Right lobe of liver (tissue), 6 donors: ENCODE measurements at regions not wholly inside any gene's neighbourhood (a gene's known extent, or its start where the extent isn't known, plus 50 kb on each side); places are given as distances from the start of the nearest gene placed in this dataset.

Experiments used
- ATAC-seq, 4 donors: fragments of 200-7000 bp; cut with Tn5 transposase; one replicate each; pipeline ENCODE4 v1.9.1; 2020; ENCODE audit warnings: mild to moderate bottlenecking in 4 of 4, moderate library complexity in 4 of 4
- DNase-seq, 3 donors: peaks; one replicate each; pipeline ENCODE4 v3.0.0-alpha.2; 2020
- H3K27ac ChIP-seq, 3 donors: fragments of 200-600 bp; one replicate each; pipeline ENCODE4 v1.8.0; 2022
- H3K27me3 ChIP-seq, 2 donors: fragments of 200-600 bp; one replicate each; pipeline ENCODE4 v1.8.0; 2022
- H3K36me3 ChIP-seq, 4 donors: fragments of 200-600 bp; sonication (generic) in 1 of 4; one replicate each; pipeline versions ENCODE4 v1.5.1 to v1.8.0; 2017 to 2022; ENCODE audit warnings: control low read depth in 1 of 4
- H3K4me1 ChIP-seq, 4 donors: fragments of 200-600 bp; sonication (generic) in 1 of 4; one replicate each; pipeline versions ENCODE4 v1.5.1 to v1.8.0; 2017 to 2022; ENCODE audit warnings: control low read depth in 1 of 4
- H3K4me3 ChIP-seq, 3 donors: fragments of 200-600 bp; one replicate each; pipeline ENCODE4 v1.8.0; 2022
- H3K9me3 ChIP-seq, 4 donors: fragments of 200-600 bp; sonication (generic) in 1 of 4; one replicate each; pipeline versions ENCODE4 v1.5.1 to v1.8.0; 2017 to 2022; ENCODE audit warnings: control low read depth in 1 of 4
- CTCF ChIP-seq, 4 donors: fragments of 200-600 bp in 3 of 4; fragments of 450-650 bp in 1 of 4; IDR thresholded peaks; one replicate each; pipeline versions ENCODE4 v1.5.1 to v1.8.0; 2016 to 2022; ENCODE audit warnings: antibody characterized with exemption in 4 of 4, mild to moderate bottlenecking in 2 of 4
- POLR2A ChIP-seq: fragments of 450-650 bp; IDR thresholded peaks from one replicate; pipeline ENCODE4 v1.6.1; 2017; ENCODE audit warnings: antibody characterized with exemption, mild to moderate bottlenecking
- WGBS: methylation state at CpG from one replicate; pipeline ENCODE4 v1.1.6; 2018; ENCODE audit warnings: low coverage, low lambda C conversion rate; ENCODE audit not compliant: insufficient coverage; ENCODE audit errors: missing lambda C conversion rate; 5-methylcytosine and 5-hydroxymethylcytosine counted together
- intact Hi-C, 2 donors: fragments of 100-400 bp; cut with DNase I; formaldehyde crosslinking; loops; one replicate each; pipeline versions ENCODE4 v1.11.2 to v1.14.1; 2022
- donor health status: DM: no; HTN: yes; CAD: no.
- donor health status: DM: no; HTN: no; CAD: no.
- donor health status: DM: no; HTN: no; CAD: no.
- donor health status: DM: no; HTN: yes; CAD: no.
- donor health status: DM: no; HTN: yes; CAD: no.

GRCh38 chr3:109683746-109684145 lies 346.4 kb upstream of the DPPA4 start:
- H3K9me3 ChIP-seq, result no peaks in the 10 kb centered on the region
- no peaks in the 10 kb centered on the region for H3K27me3 ChIP-seq
- intact Hi-C loops, result no loop called here
- no peaks in the 10 kb centered on the region for H3K4me1 ChIP-seq
- ATAC-seq, result no peak
- H3K4me3 ChIP-seq, result no peak overlapping the region
- DNase-seq, result no peak
- H3K36me3 ChIP-seq, result no peaks in the 10 kb centered on the region
- TF ChIP-seq CTCF (IDR thresholded peaks at IDR 0.05) (no peak), POLR2A (no peak)
- H3K27ac ChIP-seq, result no peak overlapping the region

- TF ChIP-seq CTCF (IDR thresholded peaks at IDR 0.05) (no peak), POLR2A (no peak)
- no peak overlapping the region for H3K4me3 ChIP-seq
- no peaks in the 10 kb centered on the region for H3K4me1 ChIP-seq
- no peaks in the 10 kb centered on the region for H3K27me3 ChIP-seq
- H3K36me3 ChIP-seq, result no peaks in the 10 kb centered on the region
- DNase-seq (peak in 2 of 3 donors; percentile 54 to 55), ATAC-seq (peak in 2 of 4 donors; percentile 26 to 93)
- WGBS, result 57% methylated on average over 5 of the region's 5 CpGs
- H3K27ac ChIP-seq, result no peak overlapping the region
- intact Hi-C loops, result no loop called here
- H3K9me3 ChIP-seq, result no peaks in the 10 kb centered on the region
Observed at GRCh38 chr3:109685084-109686079, 348.0 kb upstream of the DPPA4 start.

- Histone ChIP-seq H3K36me3 (no peaks in the 10 kb centered on the region), H3K9me3 (no peaks in the 10 kb centered on the region), H3K4me1 (no peaks in the 10 kb centered on the region), H3K27ac (no peak overlapping the region), H3K4me3 (no peak overlapping the region), H3K27me3 (no peaks in the 10 kb centered on the region)
- intact Hi-C loops, result no loop called here
- ATAC-seq (no peak), DNase-seq (no peak)
- TF ChIP-seq CTCF (IDR thresholded peaks at IDR 0.05), result no peak
- TF ChIP-seq POLR2A, result no peak
Observed at GRCh38 chr3:109687626-109688025, 350.3 kb upstream of the DPPA4 start.

- ATAC-seq (no peak), DNase-seq (no peak)
- Histone ChIP-seq H3K9me3 (peaks cover 0 to 7% (median 0%) of the 10 kb centered on the region in 4 donors), H3K27ac (no peak overlapping the region), H3K27me3 (no peaks in the 10 kb centered on the region), H3K36me3 (no peaks in the 10 kb centered on the region), H3K4me3 (no peak overlapping the region), H3K4me1 (no peaks in the 10 kb centered on the region)
- no peak for TF ChIP-seq POLR2A
- no peak for TF ChIP-seq CTCF (IDR thresholded peaks at IDR 0.05)
- intact Hi-C loops, result no loop called here
Observed at GRCh38 chr3:109696932-109697331, 359.6 kb upstream of the DPPA4 start.
